ENCODE measurements at regions not wholly inside any gene's neighbourhood (a gene's known extent, or its start where the extent isn't known, plus 50 kb on each side); places are given as distances from the start of the nearest gene placed in this dataset.

- TF ChIP-seq PRDM15 (CRISPR knock-in tag; IDR thresholded peaks at IDR 0.05) (no peak), MXD4 (CRISPR knock-in tag; IDR thresholded peaks at IDR 0.05; ENCODE audit: borderline replicate concordance) (no peak)
- TF ChIP-seq, protein P1, sequence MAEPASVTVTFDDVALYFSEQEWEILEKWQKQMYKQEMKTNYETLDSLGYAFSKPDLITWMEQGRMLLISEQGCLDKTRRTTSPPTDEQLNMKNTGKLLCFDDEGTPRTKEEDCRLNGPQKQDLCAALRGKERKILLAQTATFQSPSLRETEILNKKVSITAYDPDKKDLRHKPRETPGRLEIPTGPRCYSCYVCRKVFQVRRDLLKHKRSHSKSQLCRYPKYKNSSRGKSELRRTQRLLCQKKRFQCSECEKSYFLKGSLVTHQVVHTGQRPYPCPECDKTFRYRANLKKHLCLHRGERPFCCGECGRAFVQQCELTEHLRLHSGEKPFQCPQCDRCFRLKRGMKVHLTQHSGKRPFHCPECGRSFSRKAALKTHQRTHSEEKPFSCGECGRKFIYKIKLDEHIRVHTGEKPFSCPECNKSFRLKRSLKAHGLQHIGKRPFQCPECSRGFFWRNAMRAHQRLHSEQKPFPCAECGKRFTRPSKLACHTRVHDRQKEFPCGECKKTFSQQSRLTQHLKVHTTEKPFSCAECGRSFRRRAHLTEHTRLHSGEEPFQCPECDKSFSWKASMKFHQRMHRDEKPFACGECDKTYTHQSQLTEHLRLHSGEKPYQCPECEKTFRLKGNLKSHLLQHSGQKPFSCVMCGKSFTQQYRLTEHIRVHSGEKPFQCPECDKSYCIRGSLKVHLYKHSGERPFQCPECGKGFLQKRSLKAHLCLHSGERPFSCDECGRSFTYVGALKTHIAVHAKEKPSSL (CRISPR knock-in tag; conservative IDR thresholded peaks at IDR 0.05): no peak
These were observed 129.0 kb downstream of the VSIG4 start (continued) for GRCh38 chrX:65910899-65911298.

DNA sequence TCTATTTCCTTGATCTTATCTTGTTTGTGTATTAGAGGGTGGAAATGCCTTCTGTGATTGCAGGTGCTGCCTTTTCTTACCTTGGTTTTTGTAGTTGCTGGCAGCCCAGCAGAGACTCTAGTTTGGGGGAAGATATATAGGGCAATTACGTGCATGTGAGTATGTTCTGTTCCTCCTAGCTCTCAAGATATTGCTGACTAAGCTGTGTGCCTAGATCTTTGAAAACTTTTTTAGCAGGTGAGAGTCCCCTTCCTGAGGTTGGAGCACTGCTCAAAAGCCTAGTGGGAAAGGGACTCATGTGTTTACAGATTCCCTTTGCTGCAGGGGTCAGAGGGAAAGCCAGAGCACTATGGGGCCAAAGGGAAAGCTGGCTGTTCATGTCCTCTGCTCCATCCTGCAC is 136.1 kb downstream of the VSIG4 start:
- no peak overlapping the region for H3K27ac Mint-ChIP-seq
- ChIA-PET POLR2A (no interaction called here), CTCF (no interaction called here)
- TF ChIP-seq ZBTB21 (CRISPR knock-in tag; IDR thresholded peaks at IDR 0.05; ENCODE audit: borderline replicate concordance) (no peak), MYBL2 (CRISPR knock-in tag; IDR thresholded peaks at IDR 0.05) (no peak), NR3C1 (CRISPR knock-in tag; conservative IDR thresholded peaks at IDR 0.05; ENCODE audit: low read depth) (no peak), TP53 (CRISPR knock-in tag; IDR thresholded peaks at IDR 0.05) (no peak), NFATC4 (CRISPR knock-in tag; IDR thresholded peaks at IDR 0.05) (no peak), EMX1 (CRISPR knock-in tag; IDR thresholded peaks at IDR 0.05) (no peak), PRRX2 (CRISPR knock-in tag; IDR thresholded peaks at IDR 0.05) (no peak)
- TF ChIP-seq, protein P2, sequence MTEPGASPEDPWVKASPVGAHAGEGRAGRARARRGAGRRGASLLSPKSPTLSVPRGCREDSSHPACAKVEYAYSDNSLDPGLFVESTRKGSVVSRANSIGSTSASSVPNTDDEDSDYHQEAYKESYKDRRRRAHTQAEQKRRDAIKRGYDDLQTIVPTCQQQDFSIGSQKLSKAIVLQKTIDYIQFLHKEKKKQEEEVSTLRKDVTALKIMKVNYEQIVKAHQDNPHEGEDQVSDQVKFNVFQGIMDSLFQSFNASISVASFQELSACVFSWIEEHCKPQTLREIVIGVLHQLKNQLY (CRISPR knock-in tag; IDR thresholded peaks at IDR 0.05): no peak
- TF ChIP-seq, protein P3, sequence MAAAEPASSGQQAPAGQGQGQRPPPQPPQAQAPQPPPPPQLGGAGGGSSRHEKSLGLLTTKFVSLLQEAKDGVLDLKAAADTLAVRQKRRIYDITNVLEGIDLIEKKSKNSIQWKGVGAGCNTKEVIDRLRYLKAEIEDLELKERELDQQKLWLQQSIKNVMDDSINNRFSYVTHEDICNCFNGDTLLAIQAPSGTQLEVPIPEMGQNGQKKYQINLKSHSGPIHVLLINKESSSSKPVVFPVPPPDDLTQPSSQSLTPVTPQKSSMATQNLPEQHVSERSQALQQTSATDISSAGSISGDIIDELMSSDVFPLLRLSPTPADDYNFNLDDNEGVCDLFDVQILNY (CRISPR knock-in tag; IDR thresholded peaks at IDR 0.05): no peak
- no peaks in the 10 kb centered on the region; the same call in 1 of the 2 replicates for H3K27me3 Mint-ChIP-seq (ENCODE audit: low read depth)
- no peaks in the 10 kb centered on the region for H3K4me1 Mint-ChIP-seq
- no peaks in the 10 kb centered on the region for H3K36me3 Mint-ChIP-seq
- no peak for ATAC-seq
- no peak overlapping the region for H3K4me3 Mint-ChIP-seq
- DNase-seq (ENCODE audit: low spot score): no peak
- peaks cover 12% of the 10 kb centered on the region for H3K9me3 Mint-ChIP-seq

DNA sequence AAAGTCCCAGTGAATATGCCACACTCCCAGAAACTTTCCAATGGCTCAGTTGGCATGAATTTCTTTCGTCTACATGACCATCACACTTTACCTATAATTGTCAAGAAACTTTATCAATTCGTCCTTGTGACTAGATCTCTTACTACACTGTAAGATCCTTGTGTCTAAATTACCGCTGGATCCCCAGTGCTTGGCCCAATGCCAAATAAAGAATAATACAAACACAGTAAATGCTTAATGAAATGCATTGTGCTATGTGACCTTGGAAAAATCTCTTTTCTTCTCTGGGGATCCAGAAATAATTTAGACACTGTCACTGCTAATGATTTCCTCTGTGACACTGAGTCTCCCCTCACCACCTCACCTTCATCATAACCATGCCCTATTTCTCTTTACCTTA is 137.9 kb downstream of the VSIG4 start:
- no peak overlapping the region for H3K27ac Mint-ChIP-seq
- H3K4me1 Mint-ChIP-seq: peaks cover 2% of the 10 kb centered on the region; the same call in 1 of the 2 replicates
- POLR2A ChIA-PET: no interaction called here
- no peaks in the 10 kb centered on the region; the same call in 1 of the 2 replicates for H3K27me3 Mint-ChIP-seq (ENCODE audit: low read depth)
- ATAC-seq: no peak
- no peak for DNase-seq (ENCODE audit: low spot score)
- CTCF ChIA-PET: no interaction called here
- H3K36me3 Mint-ChIP-seq: no peaks in the 10 kb centered on the region
- peaks cover 12% of the 10 kb centered on the region for H3K9me3 Mint-ChIP-seq
- H3K4me3 Mint-ChIP-seq: no peak overlapping the region
- no peak for TF ChIP-seq AR (CRISPR knock-in tag; IDR thresholded peaks at IDR 0.05)
- no peak for TF ChIP-seq SP1 (CRISPR knock-in tag; conservative IDR thresholded peaks at IDR 0.05)
- TF ChIP-seq NFE2L1 (CRISPR knock-in tag; IDR thresholded peaks at IDR 0.05): no peak
- TF ChIP-seq, protein P4, sequence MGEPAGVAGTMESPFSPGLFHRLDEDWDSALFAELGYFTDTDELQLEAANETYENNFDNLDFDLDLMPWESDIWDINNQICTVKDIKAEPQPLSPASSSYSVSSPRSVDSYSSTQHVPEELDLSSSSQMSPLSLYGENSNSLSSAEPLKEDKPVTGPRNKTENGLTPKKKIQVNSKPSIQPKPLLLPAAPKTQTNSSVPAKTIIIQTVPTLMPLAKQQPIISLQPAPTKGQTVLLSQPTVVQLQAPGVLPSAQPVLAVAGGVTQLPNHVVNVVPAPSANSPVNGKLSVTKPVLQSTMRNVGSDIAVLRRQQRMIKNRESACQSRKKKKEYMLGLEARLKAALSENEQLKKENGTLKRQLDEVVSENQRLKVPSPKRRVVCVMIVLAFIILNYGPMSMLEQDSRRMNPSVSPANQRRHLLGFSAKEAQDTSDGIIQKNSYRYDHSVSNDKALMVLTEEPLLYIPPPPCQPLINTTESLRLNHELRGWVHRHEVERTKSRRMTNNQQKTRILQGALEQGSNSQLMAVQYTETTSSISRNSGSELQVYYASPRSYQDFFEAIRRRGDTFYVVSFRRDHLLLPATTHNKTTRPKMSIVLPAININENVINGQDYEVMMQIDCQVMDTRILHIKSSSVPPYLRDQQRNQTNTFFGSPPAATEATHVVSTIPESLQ (CRISPR knock-in tag; IDR thresholded peaks at IDR 0.05): no peak
- TF ChIP-seq FOXK1 (CRISPR knock-in tag; IDR thresholded peaks at IDR 0.05): no peak
- TF ChIP-seq, protein P5, sequence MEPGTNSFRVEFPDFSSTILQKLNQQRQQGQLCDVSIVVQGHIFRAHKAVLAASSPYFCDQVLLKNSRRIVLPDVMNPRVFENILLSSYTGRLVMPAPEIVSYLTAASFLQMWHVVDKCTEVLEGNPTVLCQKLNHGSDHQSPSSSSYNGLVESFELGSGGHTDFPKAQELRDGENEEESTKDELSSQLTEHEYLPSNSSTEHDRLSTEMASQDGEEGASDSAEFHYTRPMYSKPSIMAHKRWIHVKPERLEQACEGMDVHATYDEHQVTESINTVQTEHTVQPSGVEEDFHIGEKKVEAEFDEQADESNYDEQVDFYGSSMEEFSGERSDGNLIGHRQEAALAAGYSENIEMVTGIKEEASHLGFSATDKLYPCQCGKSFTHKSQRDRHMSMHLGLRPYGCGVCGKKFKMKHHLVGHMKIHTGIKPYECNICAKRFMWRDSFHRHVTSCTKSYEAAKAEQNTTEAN (CRISPR knock-in tag; IDR thresholded peaks at IDR 0.05): no peak
- TF ChIP-seq NFYB (CRISPR knock-in tag; conservative IDR thresholded peaks at IDR 0.05; ENCODE audit: low read depth): no peak
- TF ChIP-seq ZNF263 (CRISPR knock-in tag; IDR thresholded peaks at IDR 0.05; ENCODE audit: low read depth): no peak
- TF ChIP-seq ZBTB21 (CRISPR knock-in tag; IDR thresholded peaks at IDR 0.05; ENCODE audit: borderline replicate concordance): no peak
- TF ChIP-seq TEAD4 (CRISPR knock-in tag; IDR thresholded peaks at IDR 0.05): no peak
